IPS-NIHi7 (cell line): ENCODE measurements at regions not wholly inside any gene's neighbourhood (a gene's known extent, or its start where the extent isn't known, plus 50 kb on each side); places are given as distances from the start of the nearest gene placed in this dataset.
"Not testable (repeated sequence)": the region's sequence is repeated elsewhere in the genome, so short reads cannot be mapped to it uniquely, and the experiment has no call there.

Experiments
- DNase-seq: peaks from one replicate; pipeline ENCODE4 v3.0.0; 2012; ENCODE audit warnings: mixed read lengths; ENCODE audit errors: extremely low spot score

DNA sequence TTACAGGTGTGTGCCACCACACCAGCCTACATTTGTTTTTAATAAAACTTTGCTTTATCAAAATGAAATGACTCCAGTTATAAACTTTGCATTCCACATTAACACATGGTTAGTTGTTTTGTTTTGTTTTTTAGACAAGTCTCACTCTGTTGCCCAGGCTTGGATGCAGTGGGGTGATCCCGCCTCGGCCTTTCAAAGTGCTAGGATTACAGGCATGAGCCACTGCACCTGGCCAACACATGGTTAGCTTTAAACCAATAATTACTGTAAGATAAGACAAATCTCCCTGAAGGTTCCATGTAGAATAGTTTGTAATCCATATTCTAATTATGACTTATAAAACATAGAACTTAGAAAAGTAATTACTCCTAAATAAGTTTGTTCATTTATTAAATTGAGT is 89.8 kb upstream of the MED13 start:
- no peak for DNase-seq

DNA sequence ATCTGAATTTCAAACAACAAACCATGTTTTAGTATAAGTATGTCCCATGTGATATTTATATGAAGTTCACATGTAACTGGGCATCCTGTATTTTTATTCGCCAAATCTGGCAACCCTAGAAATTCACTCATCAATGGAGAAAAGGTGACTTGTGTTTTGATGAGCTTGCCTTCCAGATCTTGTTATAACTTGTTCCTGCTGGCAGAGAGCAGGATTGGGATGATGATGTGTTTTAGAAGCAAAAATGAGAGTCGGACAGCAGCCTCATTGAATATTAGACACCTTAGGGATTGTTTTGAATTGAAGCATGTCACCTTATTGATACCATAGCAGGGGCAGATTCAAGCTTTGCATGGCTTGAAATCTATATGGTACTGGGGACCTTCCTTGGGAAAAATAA is 85.4 kb upstream of the MED13 start:
- no peak for DNase-seq

DNA sequence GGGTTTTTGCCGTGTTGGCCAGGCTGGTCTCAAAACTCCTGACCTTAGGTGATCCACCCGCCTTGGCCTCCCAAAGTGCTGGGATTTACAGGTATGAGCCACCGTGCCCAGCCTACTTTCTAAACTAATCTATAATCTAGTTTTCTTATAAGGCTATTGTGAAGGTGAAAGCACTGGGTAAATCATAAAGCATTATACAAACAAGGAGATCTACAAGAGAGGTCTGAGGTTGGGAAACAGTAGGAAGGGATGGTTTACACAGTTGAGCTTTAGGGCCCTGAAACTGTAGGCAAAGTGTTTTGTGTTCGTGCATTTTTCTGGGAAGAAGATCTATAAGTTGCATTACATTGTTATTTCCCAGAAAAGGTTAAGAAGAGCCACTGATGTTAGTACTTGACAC is 84.9 kb upstream of the MED13 start:
- no peak for DNase-seq

DNA sequence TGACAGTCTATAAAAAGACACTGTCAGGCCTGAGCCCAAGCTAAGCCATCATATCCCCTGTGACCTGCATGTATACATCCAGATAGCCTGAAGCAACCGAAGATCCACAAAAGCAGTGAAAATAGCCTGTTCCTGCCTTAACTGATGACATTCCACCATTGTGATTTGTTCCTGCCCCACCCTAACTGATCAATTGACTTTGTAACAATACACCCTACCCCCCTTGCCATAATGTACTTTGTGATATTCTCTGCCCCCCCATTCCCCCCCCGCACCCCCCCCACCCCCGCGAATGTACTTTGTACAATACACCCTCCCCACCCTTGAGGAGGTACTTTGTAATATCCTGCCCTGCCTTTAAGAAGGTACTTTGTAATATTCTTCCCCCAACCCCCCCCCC is 82.2 kb upstream of the MED13 start:
- DNase-seq: no peak

DNA sequence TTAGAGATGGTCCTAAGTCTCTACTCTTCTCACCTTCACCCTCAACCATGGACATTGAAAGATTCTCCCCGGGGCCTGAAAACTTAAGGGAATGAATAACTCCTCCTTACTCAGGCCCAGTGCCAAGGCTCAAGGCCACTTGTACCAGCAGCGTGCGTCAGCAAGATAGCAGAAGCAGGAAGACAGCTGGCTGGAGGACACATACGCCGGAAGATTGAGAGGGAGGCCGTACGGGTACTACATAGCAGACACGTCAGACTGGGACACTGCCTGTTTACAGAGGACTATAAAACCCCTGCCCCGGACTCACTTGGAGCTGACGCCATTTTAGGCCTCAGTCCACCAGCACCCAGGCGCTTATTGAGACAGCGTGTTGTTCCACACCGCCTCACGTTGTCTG is 75.8 kb upstream of the MED13 start:
- no peak for DNase-seq

DNA sequence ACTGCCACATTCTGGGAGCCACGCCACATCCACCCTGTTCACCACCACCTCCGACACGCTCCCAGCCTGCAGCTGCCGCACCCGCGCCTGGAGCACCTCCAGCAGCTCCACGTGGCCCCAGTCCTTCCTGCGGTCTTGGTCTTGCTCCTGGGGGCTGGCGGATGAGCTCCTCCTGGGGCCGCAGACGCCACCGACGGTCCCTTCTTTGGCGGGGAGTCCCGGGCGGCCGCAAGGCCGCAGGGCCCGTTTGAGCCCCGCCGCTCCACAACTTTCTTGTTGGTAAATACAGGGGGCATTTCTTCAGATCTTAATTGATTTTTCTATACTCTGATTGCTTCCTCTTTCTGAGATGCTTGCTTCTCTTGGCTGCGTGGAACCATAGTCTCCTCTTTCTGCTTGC is 75.3 kb upstream of the MED13 start:
- no peak for DNase-seq

DNA sequence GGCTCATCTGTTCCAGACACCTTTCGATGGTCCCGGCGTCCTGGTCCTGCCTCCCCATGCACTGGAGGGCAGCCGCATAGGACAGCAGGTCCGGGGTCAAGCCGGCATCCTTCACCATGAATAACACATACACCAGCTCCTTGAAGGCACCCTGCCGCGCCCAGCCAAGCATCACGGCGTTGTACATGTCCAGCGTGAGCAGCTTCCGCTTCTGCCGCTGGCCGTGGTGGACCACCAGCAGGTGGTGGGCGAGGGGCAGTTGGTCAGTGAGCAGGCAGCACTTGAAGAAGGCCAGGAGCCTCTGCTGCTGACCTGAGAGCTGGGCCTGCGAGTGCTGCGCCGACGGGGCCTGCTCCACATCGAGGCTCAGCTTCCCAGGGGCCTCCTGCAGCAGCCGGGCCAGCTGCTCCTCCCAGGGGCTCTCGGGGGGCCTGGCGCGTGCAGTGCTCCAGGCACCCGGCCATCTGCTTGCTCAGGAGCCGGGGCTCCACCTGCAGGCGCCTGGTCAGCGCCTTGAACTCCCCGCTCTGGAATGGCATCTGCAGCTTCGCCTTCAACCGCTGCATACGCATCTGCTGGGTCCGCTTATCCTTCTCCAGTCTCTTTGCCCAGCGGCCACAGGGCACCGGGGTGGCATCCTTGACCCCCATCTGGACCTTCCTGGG is 74.7 kb upstream of the MED13 start:
- DNase-seq: not testable (repeated sequence)

DNA sequence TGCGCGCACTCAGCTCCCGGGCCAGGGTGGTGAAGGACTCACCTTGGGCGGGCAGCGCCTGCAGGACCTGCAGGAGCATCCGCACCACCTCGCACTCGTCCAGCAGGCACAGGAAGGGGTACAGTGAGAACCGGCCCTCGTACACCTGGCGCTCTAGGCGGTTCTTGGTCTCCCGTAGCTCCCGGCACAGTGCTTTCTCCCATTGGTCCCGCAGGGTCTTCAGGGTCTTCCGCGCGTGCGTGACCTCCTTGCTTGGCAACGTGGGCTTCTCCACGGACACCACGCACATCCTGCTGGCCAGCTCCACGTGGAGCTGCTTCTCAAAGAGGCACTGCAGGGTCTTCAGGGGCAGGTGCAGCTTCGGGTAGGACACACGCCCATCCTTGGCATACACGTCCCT is 74.1 kb upstream of the MED13 start:
- DNase-seq: no peak

DNA sequence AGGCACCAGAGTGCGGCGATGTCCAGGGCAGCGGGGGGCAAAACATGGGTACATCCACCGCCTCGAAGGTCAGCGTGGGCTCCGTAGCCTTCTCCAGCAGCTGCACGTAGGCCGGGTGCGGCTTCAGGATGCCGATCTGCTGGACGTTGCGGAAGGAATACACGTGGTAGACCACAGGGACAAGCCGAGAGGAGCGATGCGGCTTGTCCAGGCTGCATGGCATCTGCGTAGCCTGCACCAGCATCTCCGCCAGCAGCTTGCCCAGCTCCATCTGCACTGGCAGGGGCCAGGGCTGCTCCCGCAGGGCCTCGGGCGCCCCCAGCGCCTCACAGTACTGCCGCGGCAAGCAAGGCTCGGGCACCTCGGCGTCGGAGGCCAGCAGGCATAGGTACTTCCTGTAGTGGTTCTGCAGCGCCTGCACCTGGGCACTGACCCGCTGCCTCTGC is 73.6 kb upstream of the MED13 start:
- not testable (repeated sequence) for DNase-seq

DNA sequence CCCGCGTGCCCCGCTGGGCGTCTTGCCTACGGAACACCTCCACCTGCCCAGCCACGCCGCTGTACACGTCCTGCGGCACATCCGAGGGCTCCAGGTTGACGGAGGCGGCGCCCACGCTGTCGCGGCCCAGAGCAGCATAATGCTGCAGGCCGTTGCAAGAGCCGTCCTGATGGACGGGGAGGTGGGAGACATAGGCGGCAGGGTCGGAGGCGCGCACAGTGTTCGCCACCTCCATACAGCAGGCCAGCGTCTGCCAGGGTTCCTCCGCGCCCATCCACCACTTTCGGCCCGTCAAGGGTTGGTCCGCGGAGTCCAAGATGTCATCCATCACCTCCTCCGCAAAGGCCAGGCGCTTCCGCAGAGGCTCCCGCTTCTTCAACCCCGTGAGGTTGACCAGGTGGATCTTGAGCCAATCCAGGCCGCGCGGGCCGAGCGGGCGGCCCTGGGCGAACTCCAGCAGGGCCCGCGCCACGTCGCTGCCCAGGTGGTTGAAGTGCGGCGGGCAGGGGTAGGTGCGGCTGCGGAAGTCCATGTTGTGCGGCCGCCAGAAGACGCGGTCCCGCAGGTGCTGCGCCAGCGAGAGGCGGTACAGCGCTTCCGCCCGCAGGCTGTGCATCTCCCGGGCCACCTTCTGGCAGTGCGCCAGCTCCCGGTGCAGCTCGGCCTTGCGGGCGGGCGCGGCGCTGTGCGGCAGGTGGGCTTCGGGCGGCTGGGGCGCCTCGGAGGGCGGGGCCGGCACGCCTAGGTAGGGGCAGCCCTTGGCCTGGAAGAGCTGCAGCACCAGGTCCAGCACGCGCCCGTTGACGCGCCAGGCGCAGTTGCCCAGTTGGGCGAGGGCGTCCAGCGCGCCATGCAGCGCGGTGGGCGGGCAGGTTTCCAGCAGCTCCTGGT is 72.9 kb upstream of the MED13 start:
- DNase-seq: not testable (repeated sequence)

DNA sequence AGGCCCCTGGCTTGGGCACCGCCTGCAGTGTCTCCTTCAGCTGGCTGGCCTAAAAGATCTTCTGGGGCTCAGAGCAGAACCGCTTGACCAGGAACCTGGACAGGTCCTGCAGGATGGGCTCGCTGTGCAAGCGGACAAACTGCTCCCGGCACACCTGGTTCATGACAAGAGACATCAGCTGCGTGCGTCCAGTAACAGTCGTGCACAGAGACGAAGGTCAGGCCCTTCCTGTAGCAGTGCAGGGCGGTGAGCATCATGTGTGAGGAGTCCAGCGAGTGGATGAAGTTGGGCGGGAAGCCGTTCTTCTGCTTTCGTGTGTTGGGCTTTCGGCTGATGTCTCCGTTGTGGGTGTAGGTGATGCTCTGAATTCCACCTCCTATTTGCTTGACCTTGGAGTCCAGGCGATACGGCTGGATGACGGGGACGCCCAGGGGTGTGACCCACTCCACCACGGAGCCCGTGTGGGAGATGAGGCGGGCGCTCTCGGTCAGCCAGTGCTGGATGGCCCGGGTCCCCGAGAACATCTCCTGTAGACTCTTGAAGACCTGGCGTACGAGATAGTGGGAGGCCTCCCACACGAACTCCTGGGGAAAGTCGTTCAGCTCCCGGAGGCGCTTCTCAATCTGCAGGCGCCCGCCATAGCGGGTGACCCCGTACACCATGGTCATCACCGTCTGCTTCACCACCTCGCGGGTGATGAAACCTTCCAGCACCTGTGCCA is 72.1 kb upstream of the MED13 start:
- not testable (repeated sequence) for DNase-seq

DNA sequence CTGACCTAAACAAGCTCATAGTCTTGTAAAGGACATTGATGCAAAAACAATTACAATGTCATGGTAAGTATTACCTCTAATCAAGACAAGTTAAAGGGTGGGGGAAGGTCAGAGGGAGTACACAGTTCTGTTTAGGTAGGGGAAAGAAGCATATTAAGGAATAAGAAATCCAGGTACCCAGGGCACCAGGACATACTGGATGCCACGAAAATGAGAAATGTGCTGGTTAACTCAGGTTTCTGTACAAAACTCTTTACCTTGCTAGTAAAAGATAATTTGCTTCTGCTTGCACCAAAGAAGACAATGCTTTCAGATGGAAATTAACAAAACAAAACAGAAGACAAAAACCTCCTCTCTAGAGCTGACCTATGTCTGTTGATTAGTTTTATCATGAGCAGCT is 70.7 kb upstream of the MED13 start:
- DNase-seq: no peak

DNA sequence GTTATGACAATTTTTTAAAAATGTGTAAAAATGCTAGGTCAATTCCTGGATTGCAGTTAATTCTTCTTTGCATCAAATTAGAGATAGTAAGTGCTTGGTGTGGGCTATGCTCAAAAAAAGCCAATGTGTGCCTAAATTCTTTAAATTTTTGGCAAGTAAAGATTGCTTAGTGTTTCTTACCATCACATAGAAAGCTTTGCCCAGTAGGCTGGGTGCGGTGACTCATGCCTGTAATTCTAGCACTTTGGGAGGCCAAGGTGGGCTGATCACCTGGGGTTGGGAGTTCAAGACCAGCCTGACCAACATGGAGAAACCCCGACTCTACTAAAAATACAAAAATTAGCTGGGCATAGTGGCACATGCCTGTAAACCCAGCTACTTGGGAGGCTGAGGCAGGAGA is 70.0 kb upstream of the MED13 start:
- DNase-seq: not testable (repeated sequence)

DNA sequence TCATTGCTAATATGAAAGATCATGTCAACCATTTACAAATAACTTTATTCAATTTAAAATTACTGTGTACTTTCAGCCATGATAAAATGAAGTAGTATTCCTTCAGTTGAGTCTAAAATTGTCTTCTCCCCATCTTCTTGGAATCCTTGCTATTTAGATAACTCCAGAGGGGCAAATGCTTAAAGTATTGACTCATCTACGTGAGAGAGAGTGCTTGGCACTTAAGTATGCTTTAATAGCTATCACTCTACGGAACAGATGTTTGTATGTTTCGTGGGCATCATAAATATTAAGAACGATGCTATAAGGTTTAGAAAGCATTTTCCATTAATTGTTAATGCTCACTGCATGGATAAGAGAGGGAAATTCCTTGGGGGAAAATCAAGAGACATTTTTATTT is 69.3 kb upstream of the MED13 start:
- no peak for DNase-seq

DNA sequence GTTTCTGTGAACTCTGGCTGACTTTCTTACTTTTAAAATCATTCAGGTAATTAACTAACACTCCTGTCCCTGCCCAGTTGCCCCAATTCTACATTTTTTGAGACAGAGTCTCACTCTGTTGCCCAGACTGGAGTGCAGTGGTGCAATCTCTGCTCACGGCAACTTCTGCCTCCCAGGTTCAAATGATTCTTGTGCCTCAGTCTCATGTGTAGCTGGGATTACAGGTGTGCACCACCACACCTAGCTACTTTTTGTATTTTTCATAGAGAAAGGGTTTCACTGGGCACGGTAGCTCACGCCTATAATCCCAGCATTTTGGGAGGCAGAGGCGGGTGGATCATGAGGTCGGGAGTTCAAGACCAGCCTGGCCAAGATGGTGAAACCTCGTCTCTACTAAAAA is 66.2 kb upstream of the MED13 start:
- DNase-seq: not testable (repeated sequence)

DNA sequence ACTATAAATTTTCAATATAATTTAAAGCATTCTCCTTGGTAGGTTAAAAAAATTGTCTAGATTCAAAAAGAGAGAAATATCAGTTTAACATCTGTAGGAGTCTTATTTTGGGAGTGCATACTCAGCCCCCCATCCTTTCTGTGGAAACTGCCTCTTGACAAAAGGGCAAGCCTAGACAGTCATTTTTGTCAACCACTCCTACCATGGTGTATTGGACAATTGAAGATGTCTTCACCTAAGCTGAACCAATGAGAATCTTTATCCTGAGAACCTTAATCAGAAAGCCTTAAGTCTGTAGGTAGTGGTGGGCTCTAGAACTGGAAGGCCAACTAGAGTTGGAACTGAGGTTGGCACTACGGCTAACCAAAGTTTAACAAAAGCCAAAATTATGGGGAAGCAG is 65.7 kb upstream of the MED13 start:
- no peak for DNase-seq

DNA sequence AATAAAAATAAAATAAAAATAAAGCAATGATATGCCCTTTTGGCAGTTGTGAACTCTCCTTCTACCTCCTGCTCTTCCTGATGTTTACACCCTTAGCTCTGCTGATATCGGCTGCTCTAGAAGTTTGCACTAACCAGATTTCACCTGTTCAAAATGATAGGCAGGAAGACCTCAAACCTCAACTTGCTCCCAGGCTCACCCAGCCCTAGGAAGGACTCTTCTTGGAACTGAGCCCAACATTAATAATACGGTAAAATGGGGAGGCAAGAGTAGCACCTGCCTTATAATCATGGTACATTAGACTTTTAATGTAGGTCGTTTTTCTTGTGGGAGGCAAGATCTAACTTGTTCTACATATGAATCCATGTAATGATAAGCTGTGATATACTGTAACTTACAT is 61.2 kb upstream of the MED13 start:
- no peak for DNase-seq

DNA sequence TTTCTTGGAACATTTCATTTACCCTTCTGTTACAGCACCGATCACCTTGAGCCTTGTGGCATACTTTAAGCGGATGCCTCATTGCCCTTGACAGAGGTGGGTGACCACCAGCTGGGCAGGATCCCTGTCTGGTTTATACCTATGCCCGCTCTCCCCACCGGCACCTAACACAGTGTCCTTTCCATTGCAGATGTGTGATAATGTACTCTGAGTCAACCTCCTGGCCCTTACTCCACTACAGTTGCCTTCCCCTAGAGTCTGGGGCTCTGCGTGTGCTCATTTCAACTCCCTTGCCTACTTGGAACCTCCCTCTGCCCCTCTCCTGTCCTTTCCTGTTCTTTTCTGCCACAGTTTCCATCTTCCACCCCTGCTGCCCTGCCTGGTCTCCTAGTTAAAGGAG is 60.2 kb upstream of the MED13 start:
- DNase-seq: no peak

DNA sequence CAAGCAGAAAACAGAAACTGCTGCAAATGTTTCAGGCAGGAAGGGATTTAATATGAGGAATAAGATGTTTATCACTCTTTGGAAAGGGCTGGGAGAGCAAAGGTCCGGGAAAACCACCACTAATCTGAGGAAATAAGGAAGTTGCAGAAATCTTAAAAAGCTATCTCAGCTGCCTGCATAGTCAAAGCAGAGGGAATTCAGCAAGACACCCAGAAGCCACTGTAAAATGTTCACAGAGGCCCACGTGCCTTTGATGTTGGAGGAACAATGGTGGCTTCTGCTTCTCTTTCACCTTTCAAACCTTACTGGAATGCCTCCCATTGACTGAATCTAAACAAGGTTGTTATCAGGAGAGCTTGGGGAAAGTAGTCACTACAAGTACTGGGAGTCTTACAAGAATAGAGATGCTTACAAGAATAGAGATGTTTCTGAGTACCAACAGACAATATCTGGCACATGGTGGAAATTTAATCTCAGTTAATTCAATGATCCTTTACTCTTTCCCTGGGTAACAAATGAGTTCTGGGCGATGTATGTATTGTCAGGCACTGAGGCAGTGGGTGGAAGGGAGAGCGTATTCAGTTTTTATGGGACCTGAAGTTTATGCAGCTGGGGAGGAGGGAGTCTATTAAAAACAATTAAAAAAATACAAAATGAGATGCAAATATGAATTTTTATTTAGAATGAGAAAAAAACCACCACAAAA is 56.1 kb upstream of the MED13 start:
- no peak for DNase-seq

DNA sequence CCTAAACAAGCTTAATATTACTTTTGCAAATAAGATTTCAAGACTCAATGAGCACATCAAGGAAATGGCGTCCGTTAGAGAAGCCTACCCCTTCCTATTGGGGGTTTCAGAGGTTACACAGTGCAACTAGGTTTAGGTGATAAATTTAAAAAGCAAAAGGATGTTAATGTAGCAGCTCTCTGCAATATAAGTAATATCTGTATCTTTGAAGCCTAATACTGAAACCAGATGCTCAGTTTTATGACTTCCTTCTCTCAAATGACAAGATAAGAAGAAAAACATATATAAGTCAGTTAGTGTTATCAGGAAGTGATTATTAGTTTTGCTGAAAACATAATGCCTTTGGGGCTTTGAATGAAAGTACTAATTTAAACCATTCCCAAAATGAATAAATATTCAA is 54.3 kb upstream of the MED13 start:
- no peak for DNase-seq
